ENCODE measurements at regions not wholly inside any gene's neighbourhood (a gene's known extent, or its start where the extent isn't known, plus 50 kb on each side); places are given as distances from the start of the nearest gene placed in this dataset.

DNA sequence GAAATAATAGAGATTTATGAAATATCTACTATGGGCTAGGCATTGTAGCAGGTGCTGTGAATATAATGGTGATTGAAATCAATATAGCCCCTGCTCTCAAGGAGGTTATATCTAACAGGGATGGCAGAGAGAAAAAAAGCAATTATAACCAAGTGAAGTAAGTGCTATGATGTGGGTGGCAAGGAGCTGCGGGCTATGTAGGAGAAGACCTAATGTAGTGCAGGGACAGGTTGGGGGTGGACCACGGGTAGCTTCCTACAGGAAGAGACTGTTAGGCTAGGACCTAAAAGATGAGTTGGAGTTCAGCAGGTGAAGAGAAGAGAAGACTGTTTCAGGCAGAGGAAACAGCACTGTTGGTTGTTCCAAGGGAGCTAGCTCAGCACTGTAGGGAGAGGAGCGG, 311.0 kb downstream of the KCNRG start:
- TF ChIP-seq EZH2 (IDR thresholded peaks at IDR 0.05; ENCODE audit: insufficient read depth, poor library complexity, severe bottlenecking): no peak
- no peak for TF ChIP-seq EZH2phosphoT487 (IDR thresholded peaks at IDR 0.05; ENCODE audit: insufficient read depth, low read depth)

Measured in GM23248 (cell line).